MG63 (cell line): ENCODE measurements at regions not wholly inside any gene's neighbourhood (a gene's known extent, or its start where the extent isn't known, plus 50 kb on each side); places are given as distances from the start of the nearest gene placed in this dataset.
"Not testable (repeated sequence)": the region's sequence is repeated elsewhere in the genome, so short reads cannot be mapped to it uniquely, and the experiment has no call there.

Experiments used
- DNase-seq: peaks from one replicate; pipeline ENCODE4 v3.0.0-alpha.2; 2020
- H3K27me3 ChIP-seq: fragments of 250-450 bp; sonication (Bioruptor Pico); 2 replicates; pipeline ENCODE4 v1.5.1; 2020; ENCODE audit warnings: mild to moderate bottlenecking, moderate library complexity
- H3K36me3 ChIP-seq: fragments of 250-450 bp; sonication (Bioruptor Pico); 2 replicates; pipeline ENCODE4 v1.5.1; 2020; ENCODE audit warnings: mild to moderate bottlenecking, moderate library complexity
- H3K4me3 ChIP-seq: fragments of 250-450 bp; sonication (Bioruptor Pico); 2 replicates; pipeline ENCODE4 v1.5.1; 2020; ENCODE audit warnings: mild to moderate bottlenecking, moderate library complexity
- H3K9me3 ChIP-seq: fragments of 250-450 bp; sonication (Bioruptor Pico); 2 replicates; pipeline ENCODE4 v1.5.1; 2020; ENCODE audit warnings: mild to moderate bottlenecking, moderate library complexity

GRCh38 chr7:52340067-52340466 lies 695.4 kb upstream of the POM121L12 start:
- no peaks in the 10 kb centered on the region for H3K27me3 ChIP-seq
- no peaks in the 10 kb centered on the region for H3K36me3 ChIP-seq
- H3K9me3 ChIP-seq, result no peaks in the 10 kb centered on the region
- H3K4me3 ChIP-seq, result no peak overlapping the region
- no peak for DNase-seq

- DNase-seq, result not testable (repeated sequence)
These were observed 707.1 kb upstream of the POM121L12 start for GRCh38 chr7:52328328-52328727.

GRCh38 chr7:52325237-52325636 lies 710.2 kb upstream of the POM121L12 start:
- H3K27me3 ChIP-seq, result no peaks in the 10 kb centered on the region
- H3K36me3 ChIP-seq, result no peaks in the 10 kb centered on the region
- no peaks in the 10 kb centered on the region for H3K9me3 ChIP-seq
- no peak for DNase-seq
- H3K4me3 ChIP-seq, result no peak overlapping the region

More at GRCh38 chr7:52328328-52328727, 707.1 kb upstream of the POM121L12 start:
- not testable (repeated sequence) for H3K36me3 ChIP-seq, H3K4me3 ChIP-seq, H3K9me3 ChIP-seq, H3K27me3 ChIP-seq

GRCh38 chr7:52323202-52323746 lies 712.2 kb upstream of the POM121L12 start:
- no peak for DNase-seq
- no peak overlapping the region for H3K4me3 ChIP-seq
- no peaks in the 10 kb centered on the region for H3K9me3 ChIP-seq
- no peaks in the 10 kb centered on the region for H3K27me3 ChIP-seq
- H3K36me3 ChIP-seq, result no peaks in the 10 kb centered on the region

GRCh38 chr7:52320610-52321009 lies 714.8 kb upstream of the POM121L12 start:
- Histone ChIP-seq H3K27me3 (no peaks in the 10 kb centered on the region), H3K36me3 (no peaks in the 10 kb centered on the region), H3K4me3 (no peak overlapping the region), H3K9me3 (no peaks in the 10 kb centered on the region)
- DNase-seq, result no peak

DNA sequence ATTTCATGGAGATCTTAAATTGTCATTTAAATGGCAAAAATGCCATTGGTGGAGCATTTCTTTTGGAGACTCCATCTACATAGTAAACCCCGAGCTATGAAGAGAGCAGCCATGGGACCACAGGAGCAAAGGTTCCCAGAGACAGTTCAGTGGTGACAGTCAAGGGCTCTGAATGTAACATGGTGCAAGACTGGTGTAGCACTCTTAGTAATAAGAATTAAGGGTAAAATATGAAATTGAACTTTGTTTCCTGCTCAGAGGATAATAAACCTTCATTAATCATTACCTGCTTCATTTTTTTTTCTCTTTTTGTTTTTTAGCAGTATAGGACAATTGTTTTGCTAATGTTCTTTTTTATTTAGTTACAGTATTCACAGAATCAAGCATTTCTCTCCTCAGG lies 717.5 kb upstream of the POM121L12 start:
- no peaks in the 10 kb centered on the region for H3K27me3 ChIP-seq
- no peak for DNase-seq
- no peak overlapping the region for H3K4me3 ChIP-seq
- no peaks in the 10 kb centered on the region for H3K9me3 ChIP-seq
- H3K36me3 ChIP-seq, result no peaks in the 10 kb centered on the region

DNA sequence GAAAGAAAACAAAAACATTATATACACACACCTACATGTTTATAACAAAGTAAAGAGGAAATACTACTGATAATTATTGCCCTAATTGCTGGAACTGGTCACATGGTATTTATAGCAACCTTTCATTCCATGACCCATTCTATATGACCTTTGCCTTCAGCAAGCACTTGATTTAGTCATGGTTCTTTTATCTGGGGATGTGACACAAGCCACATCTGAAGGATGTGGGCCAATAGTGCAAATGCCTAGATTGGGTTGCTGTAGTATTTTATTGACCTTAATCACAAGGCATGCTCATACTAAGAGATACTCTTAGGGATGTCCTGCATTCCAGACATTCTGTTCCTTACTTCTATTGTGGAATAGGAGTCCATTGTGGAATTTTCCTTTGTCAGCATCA lies 723.5 kb upstream of the POM121L12 start:
- Histone ChIP-seq H3K27me3 (no peaks in the 10 kb centered on the region), H3K4me3 (no peak overlapping the region), H3K36me3 (no peaks in the 10 kb centered on the region), H3K9me3 (no peaks in the 10 kb centered on the region)
- no peak for DNase-seq

GRCh38 chr7:52309631-52310030 lies 725.8 kb upstream of the POM121L12 start:
- Histone ChIP-seq H3K4me3 (no peak overlapping the region), H3K9me3 (no peaks in the 10 kb centered on the region), H3K36me3 (no peaks in the 10 kb centered on the region), H3K27me3 (no peaks in the 10 kb centered on the region)
- DNase-seq, result no peak

DNA sequence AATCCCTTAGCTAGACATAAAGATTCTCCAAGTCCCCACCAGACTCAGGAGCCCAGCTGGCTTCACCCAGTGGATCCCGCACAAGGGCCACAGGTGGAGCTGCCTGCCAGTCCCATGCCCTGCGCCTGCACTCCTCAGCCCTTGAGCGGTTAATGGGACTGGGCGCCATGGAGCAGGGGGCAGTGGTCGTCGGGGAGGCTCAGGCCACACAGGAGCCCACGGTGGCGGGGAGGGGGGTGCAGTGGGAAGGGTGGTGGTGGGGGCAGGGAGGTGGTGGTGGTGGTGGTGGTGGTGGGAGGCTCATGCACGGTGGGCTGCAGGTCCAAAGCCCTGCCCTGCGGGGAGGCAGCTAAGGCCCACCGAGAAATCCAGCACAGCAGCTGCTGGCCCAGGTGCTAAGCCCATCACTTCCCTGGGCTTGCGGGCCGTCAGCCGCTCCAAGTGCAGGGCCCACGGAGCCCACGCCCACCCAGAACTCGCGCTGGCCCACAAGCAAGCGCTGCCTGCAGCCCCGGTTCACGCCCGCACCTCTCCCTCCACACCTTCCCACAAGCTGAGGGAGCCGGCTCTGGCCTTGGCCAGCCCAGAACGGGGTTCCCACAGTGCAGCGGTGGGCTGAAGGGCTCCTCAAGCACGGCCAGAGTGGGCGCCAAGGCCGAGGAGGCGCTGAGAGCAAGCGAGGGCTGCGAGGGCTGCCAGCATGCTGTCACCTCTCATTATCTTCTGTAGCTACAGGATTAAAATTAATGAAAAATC lies 732.5 kb upstream of the POM121L12 start:
- DNase-seq, result no peak
- H3K36me3 ChIP-seq, result no peaks in the 10 kb centered on the region
- H3K9me3 ChIP-seq, result no peaks in the 10 kb centered on the region
- H3K4me3 ChIP-seq, result no peak overlapping the region
- H3K27me3 ChIP-seq, result no peaks in the 10 kb centered on the region

- no peak for DNase-seq
- Histone ChIP-seq H3K36me3 (no peaks in the 10 kb centered on the region), H3K4me3 (no peak overlapping the region), H3K9me3 (no peaks in the 10 kb centered on the region), H3K27me3 (no peaks in the 10 kb centered on the region)
These were observed 738.3 kb upstream of the POM121L12 start for GRCh38 chr7:52297128-52297527.

DNA sequence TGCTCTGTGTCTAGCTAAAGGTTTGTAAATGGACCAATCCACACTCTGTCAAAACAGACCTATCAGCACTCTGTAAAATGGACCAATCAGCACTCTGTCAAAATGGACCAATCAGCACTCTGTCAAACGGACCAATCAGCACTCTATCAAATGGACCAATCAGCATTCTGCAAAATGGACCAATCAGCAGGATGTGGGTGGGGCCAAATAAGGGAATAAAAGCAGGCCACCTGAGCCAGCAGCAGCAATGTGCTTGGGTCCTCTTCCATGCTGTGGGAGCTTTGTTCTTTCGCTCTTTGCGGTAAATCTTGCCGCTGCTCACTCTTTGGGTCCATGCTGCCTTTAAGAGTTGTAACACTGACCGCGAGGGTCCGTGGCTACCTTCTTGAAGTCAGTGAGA lies 740.5 kb upstream of the POM121L12 start:
- DNase-seq, result no peak
- no peak overlapping the region for H3K4me3 ChIP-seq
- H3K27me3 ChIP-seq, result no peaks in the 10 kb centered on the region
- H3K9me3 ChIP-seq, result no peaks in the 10 kb centered on the region
- no peaks in the 10 kb centered on the region for H3K36me3 ChIP-seq

- H3K9me3 ChIP-seq, result no peaks in the 10 kb centered on the region
- H3K27me3 ChIP-seq, result no peaks in the 10 kb centered on the region
- H3K36me3 ChIP-seq, result no peaks in the 10 kb centered on the region
- H3K4me3 ChIP-seq, result no peak overlapping the region
- no peak for DNase-seq
These were observed 746.2 kb upstream of the POM121L12 start for GRCh38 chr7:52289247-52289646.

- no peaks in the 10 kb centered on the region for H3K27me3 ChIP-seq
- no peak for DNase-seq
- no peaks in the 10 kb centered on the region for H3K9me3 ChIP-seq
- no peaks in the 10 kb centered on the region for H3K36me3 ChIP-seq
- no peak overlapping the region for H3K4me3 ChIP-seq
These were observed 747.7 kb upstream of the POM121L12 start for GRCh38 chr7:52287698-52288097.

DNA sequence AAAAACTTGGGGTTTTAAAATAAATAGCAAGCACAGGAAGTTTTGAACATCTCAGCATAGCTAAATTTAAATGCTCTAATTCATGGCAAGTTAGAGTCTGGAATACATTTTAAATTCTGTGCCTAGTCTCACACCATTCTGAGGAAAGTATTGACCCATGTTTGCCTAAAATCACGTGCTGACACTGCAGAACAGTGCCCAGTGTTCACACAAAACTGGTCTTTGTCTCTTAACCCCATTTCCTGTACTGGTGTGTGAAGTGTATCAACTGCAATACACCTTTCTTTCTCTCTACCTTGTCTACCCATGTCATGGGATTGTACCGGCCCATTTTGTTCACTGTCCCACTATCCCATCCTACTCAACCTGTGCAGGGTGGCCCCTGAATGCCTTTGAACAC lies 749.7 kb upstream of the POM121L12 start:
- H3K36me3 ChIP-seq, result no peaks in the 10 kb centered on the region
- H3K9me3 ChIP-seq, result no peaks in the 10 kb centered on the region
- no peak overlapping the region for H3K4me3 ChIP-seq
- H3K27me3 ChIP-seq, result no peaks in the 10 kb centered on the region
- no peak for DNase-seq

DNA sequence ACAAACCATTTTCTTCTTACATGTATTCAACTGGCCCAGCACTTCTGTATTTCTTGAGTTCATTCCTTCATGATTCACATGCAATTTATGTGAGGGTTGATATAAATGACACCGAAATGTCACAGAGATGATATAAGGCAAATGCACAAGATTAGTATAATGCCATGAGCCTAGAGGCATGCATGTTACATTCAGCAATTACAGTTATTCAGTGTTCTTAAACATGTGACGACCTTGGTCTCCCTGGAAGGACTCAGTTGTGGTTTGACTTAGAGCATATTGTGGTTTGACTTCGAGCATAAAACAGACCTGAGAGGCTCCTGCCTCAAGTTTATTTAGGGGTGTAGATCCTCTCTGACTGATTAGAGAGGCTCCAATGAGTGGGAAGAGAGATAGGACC lies 752.1 kb upstream of the POM121L12 start:
- Histone ChIP-seq H3K9me3 (no peaks in the 10 kb centered on the region), H3K36me3 (no peaks in the 10 kb centered on the region), H3K27me3 (no peaks in the 10 kb centered on the region), H3K4me3 (no peak overlapping the region)
- DNase-seq, result no peak

GRCh38 chr7:52273685-52274610 lies 761.5 kb upstream of the POM121L12 start:
- no peak for DNase-seq
- Histone ChIP-seq H3K36me3 (no peaks in the 10 kb centered on the region), H3K4me3 (no peak overlapping the region), H3K27me3 (no peaks in the 10 kb centered on the region), H3K9me3 (no peaks in the 10 kb centered on the region)

DNA sequence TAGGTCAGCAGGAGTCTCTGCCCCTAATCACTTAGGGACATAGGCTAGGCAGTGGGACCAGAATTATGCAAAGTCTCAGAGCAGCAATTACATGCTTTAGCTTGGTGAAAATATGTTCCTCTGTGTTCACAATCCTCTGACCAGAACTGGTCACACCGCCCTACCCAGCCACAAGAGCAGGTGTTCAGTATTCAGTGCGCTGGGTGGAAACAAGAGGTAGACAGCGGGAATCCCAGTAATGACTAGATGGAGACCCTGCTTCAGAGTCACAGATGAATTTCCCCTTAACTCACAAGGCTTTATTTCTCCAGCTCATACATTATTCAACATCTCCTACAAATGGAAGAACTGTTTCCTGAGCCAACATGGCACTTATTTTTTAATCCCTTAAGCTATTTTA lies 763.7 kb upstream of the POM121L12 start:
- no peaks in the 10 kb centered on the region for H3K27me3 ChIP-seq
- no peak overlapping the region for H3K4me3 ChIP-seq
- DNase-seq, result no peak
- no peaks in the 10 kb centered on the region for H3K36me3 ChIP-seq
- H3K9me3 ChIP-seq, result no peaks in the 10 kb centered on the region
